Endothelial cell of umbilical vein (primary cell): ENCODE measurements at regions not wholly inside any gene's neighbourhood (a gene's known extent, or its start where the extent isn't known, plus 50 kb on each side); places are given as distances from the start of the nearest gene placed in this dataset.

Experiments used
- BruUV-seq: library from RNA; stranded (reverse); fragments of 400-500 nt; replicated peaks from 2 replicates; lab custom pipeline; 2021; lab: Mats Ljungman, UMichigan
- CTCF ChIA-PET: fragments of 300-600, 350-600 bp; sonication (Branson Sonifier 250); formaldehyde crosslinking; loops from one replicate; lab custom pipeline; 2021; ENCODE audit warnings: antibody characterized with exemption, inconsistent platforms; lab: Charles Lee
- POLR2A ChIA-PET: fragments of 300-600, 350-600 bp; sonication (Branson Sonifier 250); formaldehyde crosslinking; loops from one replicate; lab custom pipeline; 2021; ENCODE audit warnings: antibody characterized with exemption, inconsistent platforms; lab: Charles Lee
- DNase-seq: peaks from one replicate; pipeline ENCODE4 v3.0.0-alpha.2; 2011; ENCODE audit warnings: low read depth, low spot score
- FAIRE-seq: peaks from 2 replicates; lab custom pipeline; 2011; peaks lifted over from hg19 to GRCh38; lab: Jason Lieb, UNC
- H2AFZ ChIP-seq: 2 replicates; pipeline ENCODE4 v1.6.0; 2012; ENCODE audit warnings: low read depth, low read length, control low read depth, inconsistent platforms
- H3K27ac ChIP-seq: 2 replicates; pipeline ENCODE4 v1.5.1; 2011; ENCODE audit warnings: low read depth, mild to moderate bottlenecking, control low read depth, low read length, moderate library complexity; ENCODE audit not compliant: insufficient read depth
- H3K27me3 ChIP-seq, 2 experiments: 2 replicates each; pipeline versions ENCODE4 v1.6.0 to v1.6.1; 2011; ENCODE audit warnings: low read length in 2 of 2, mixed read lengths in 1 of 2; ENCODE audit not compliant: control insufficient read depth in 2 of 2, insufficient read depth in 2 of 2
- H3K36me3 ChIP-seq, 2 experiments: 2 replicates in 1 of 2; 3 replicates in 1 of 2; pipeline ENCODE4 v1.5.1; 2011; ENCODE audit warnings: low read length in 2 of 2, mild to moderate bottlenecking in 1 of 2, moderate library complexity in 1 of 2; ENCODE audit not compliant: control insufficient read depth in 2 of 2, insufficient read depth in 2 of 2; ENCODE audit errors: extremely low read depth in 1 of 2
- H3K4me1 ChIP-seq: 3 replicates; pipeline ENCODE4 v1.5.1; 2011; ENCODE audit warnings: mild to moderate bottlenecking, low read length; ENCODE audit not compliant: control insufficient read depth, insufficient read depth; ENCODE audit errors: extremely low read depth
- H3K4me2 ChIP-seq: 2 replicates; pipeline ENCODE4 v1.6.1; 2011; ENCODE audit warnings: low read length, control low read depth, mixed read lengths; ENCODE audit not compliant: insufficient read depth
- H3K4me3 ChIP-seq, 3 experiments: fragments of 200-600 bp in 1 of 3; sonication (generic), shearing (Covaris generic) in 1 of 3; replicated peaks in 1 of 3; 2 replicates each; pipeline ENCODE4 v1.5.1; 2011 to 2016; ENCODE audit warnings: control low read depth in 3 of 3, low read length in 3 of 3, mild to moderate bottlenecking in 2 of 3, inconsistent platforms in 1 of 3, low read depth in 1 of 3, moderate library complexity in 1 of 3; ENCODE audit not compliant: insufficient read depth in 1 of 3
- H3K79me2 ChIP-seq: 2 replicates; pipeline ENCODE4 v1.6.0; 2012; ENCODE audit warnings: low read length, inconsistent platforms; ENCODE audit not compliant: control insufficient read depth, insufficient read depth
- H3K9ac ChIP-seq: replicated peaks from 2 replicates; pipeline ENCODE3; 2011; ENCODE audit warnings: low read length, control low read depth; ENCODE audit not compliant: insufficient read depth; ENCODE audit errors: extremely low read depth
- H3K9me1 ChIP-seq: replicated peaks from 3 replicates; pipeline ENCODE4 v1.6.0; 2011; ENCODE audit warnings: mild to moderate bottlenecking, low read length; ENCODE audit not compliant: control insufficient read depth, insufficient read depth; ENCODE audit errors: extremely low read depth
- H3K9me3 ChIP-seq: replicated peaks from 2 replicates; pipeline ENCODE4 v1.5.1; 2012; ENCODE audit warnings: low read length, inconsistent platforms; ENCODE audit not compliant: control insufficient read depth, insufficient read depth
- H4K20me1 ChIP-seq: replicated peaks from 2 replicates; pipeline ENCODE3; 2011; ENCODE audit warnings: mild to moderate bottlenecking, low read length; ENCODE audit not compliant: control insufficient read depth, insufficient read depth; ENCODE audit errors: extremely low read depth
- EZH2 ChIP-seq: IDR thresholded peaks from 2 replicates; pipeline ENCODE4 v1.6.1; 2012; ENCODE audit warnings: borderline replicate concordance, low read depth, mild to moderate bottlenecking, moderate library complexity, low read length, inconsistent platforms; ENCODE audit not compliant: severe bottlenecking
- FOS ChIP-seq: IDR thresholded peaks from 2 replicates; pipeline ENCODE4 v1.6.1; 2011; ENCODE audit warnings: mild to moderate bottlenecking, low read length, moderate library complexity, borderline replicate concordance; ENCODE audit not compliant: insufficient read depth
- GATA2 ChIP-seq: IDR thresholded peaks from 2 replicates; pipeline ENCODE4 v1.7.0; 2011; ENCODE audit warnings: low read depth, mild to moderate bottlenecking, moderate library complexity, mixed read lengths, low read length; ENCODE audit not compliant: insufficient read length, insufficient read depth
- JUN ChIP-seq: IDR thresholded peaks from 2 replicates; pipeline ENCODE4 v1.6.1; 2011; ENCODE audit warnings: borderline replicate concordance, low read depth; ENCODE audit not compliant: insufficient read length, insufficient read depth
- MAX ChIP-seq: IDR thresholded peaks from 2 replicates; pipeline ENCODE4 v1.6.1; 2011; ENCODE audit not compliant: insufficient read depth, insufficient read length
- MYC ChIP-seq: IDR thresholded peaks from one replicate; pipeline ENCODE4 v1.6.1; 2011; ENCODE audit warnings: mild to moderate bottlenecking, low read depth, low read length
- POLR2A ChIP-seq: IDR thresholded peaks from 2 replicates; pipeline ENCODE4 v1.6.1; 2012; ENCODE audit warnings: low read depth, mild to moderate bottlenecking, control low read depth, low read length
- POLR2AphosphoS5 ChIP-seq: IDR thresholded peaks from 2 replicates; pipeline ENCODE4 v1.6.1; 2012; ENCODE audit warnings: low read depth, mild to moderate bottlenecking, control low read depth, low read length, moderate library complexity; ENCODE audit not compliant: insufficient read depth
- dilution Hi-C: fragments of 300-500 bp; cut with MboI; formaldehyde crosslinking; loops from one replicate; pipeline ENCODE4 v1.15.0; 2019; ENCODE audit warnings: low sequenced_read_pairs; ENCODE audit not compliant: extremely low pct_ligation_motif_present
- intact Hi-C: fragments of 100-400 bp; cut with micrococcal nuclease; formaldehyde crosslinking; loops from one replicate; pipeline ENCODE4 v1.10.0; 2022
- TF ChIP-seq, protein P1 (sequence below), 2 donors: IDR thresholded peaks; 1 replicate in 1 of 2; 2 replicates in 1 of 2; pipeline ENCODE4 v1.5.1; 2011; ENCODE audit warnings: low read length in 2 of 2, mild to moderate bottlenecking in 2 of 2, moderate library complexity in 2 of 2, control low read depth in 1 of 2, inconsistent platforms in 1 of 2, low read depth in 1 of 2; ENCODE audit not compliant: insufficient read depth in 1 of 2; ENCODE audit errors: extremely low read depth in 1 of 2

- Histone ChIP-seq H3K79me2 (no peaks in the 10 kb centered on the region), H4K20me1 (no peaks in the 10 kb centered on the region), H3K36me3 (no peaks in the 10 kb centered on the region), H3K9me1 (no peaks in the 10 kb centered on the region), H3K9ac (no peak overlapping the region), H3K27ac (no peak overlapping the region), H2AFZ (no peak overlapping the region), H3K9me3 (no peaks in the 10 kb centered on the region), H3K27me3 (peaks cover 7 to 14% of the 10 kb centered on the region in 2 experiments), H3K4me2 (no peak overlapping the region), H3K4me3 (no peak overlapping the region), H3K4me1 (peaks cover 4% of the 10 kb centered on the region)
- intact Hi-C loops (no loop called here), dilution Hi-C loops (no loop called here)
- no TSS peak for BruUV-seq
- TF ChIP-seq JUN (no peak), FOS (no peak), MYC (no peak), MAX (no peak), GATA2 (no peak), EZH2 (no peak), POLR2AphosphoS5 (no peak), POLR2A (no peak)
- TF ChIP-seq, protein P1, sequence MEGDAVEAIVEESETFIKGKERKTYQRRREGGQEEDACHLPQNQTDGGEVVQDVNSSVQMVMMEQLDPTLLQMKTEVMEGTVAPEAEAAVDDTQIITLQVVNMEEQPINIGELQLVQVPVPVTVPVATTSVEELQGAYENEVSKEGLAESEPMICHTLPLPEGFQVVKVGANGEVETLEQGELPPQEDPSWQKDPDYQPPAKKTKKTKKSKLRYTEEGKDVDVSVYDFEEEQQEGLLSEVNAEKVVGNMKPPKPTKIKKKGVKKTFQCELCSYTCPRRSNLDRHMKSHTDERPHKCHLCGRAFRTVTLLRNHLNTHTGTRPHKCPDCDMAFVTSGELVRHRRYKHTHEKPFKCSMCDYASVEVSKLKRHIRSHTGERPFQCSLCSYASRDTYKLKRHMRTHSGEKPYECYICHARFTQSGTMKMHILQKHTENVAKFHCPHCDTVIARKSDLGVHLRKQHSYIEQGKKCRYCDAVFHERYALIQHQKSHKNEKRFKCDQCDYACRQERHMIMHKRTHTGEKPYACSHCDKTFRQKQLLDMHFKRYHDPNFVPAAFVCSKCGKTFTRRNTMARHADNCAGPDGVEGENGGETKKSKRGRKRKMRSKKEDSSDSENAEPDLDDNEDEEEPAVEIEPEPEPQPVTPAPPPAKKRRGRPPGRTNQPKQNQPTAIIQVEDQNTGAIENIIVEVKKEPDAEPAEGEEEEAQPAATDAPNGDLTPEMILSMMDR (IDR thresholded peaks at IDR 0.05; ENCODE audit: extremely low read depth in 1 of 2, insufficient read depth in 1 of 2, low read depth in 1 of 2, low read length in 2 of 2), result no peak
- DNase-seq (no peak), FAIRE-seq (no peak)
- CTCF ChIA-PET, result no interaction called here
- POLR2A ChIA-PET, result no interaction called here
These were observed 158.2 kb downstream of the SREK1 start for GRCh38 chr5:66302344-66302743.
